ENCODE measurements at regions not wholly inside any gene's neighbourhood (a gene's known extent, or its start where the extent isn't known, plus 50 kb on each side); places are given as distances from the start of the nearest gene placed in this dataset.

- no peak overlapping the region for H3K9ac ChIP-seq (ENCODE audit: low read length)
- H3K27me3 ChIP-seq (ENCODE audit: low read length) = no peaks in the 10 kb centered on the region
- H4K20me1 ChIP-seq (ENCODE audit: low read depth, low read length) = no peaks in the 10 kb centered on the region
- no peak overlapping the region for H3K4me3 ChIP-seq (ENCODE audit: insufficient read depth, low read length, poor library complexity, severe bottlenecking)
- H3K9me3 ChIP-seq (ENCODE audit: insufficient read depth, low read length) = no peaks in the 10 kb centered on the region; the same call in 1 of the 2 replicates
- H3K27ac ChIP-seq (ENCODE audit: low read depth, low read length) = no peak overlapping the region
- no peaks in the 10 kb centered on the region for H3F3A ChIP-seq (ENCODE audit: insufficient read depth)
- no peaks in the 10 kb centered on the region for H3K9me2 ChIP-seq (replicated peaks; ENCODE audit: insufficient read depth, low read length)
- no peak overlapping the region for H2AFZ ChIP-seq (ENCODE audit: low read depth, low read length, severe bottlenecking)
- TF ChIP-seq CTCF (IDR thresholded peaks at IDR 0.05; ENCODE audit: insufficient read depth, low read length, poor library complexity, severe bottlenecking) = no peak
- no peak for TF ChIP-seq EZH2phosphoT487 (conservative IDR thresholded peaks at IDR 0.05; ENCODE audit: low read length)
- H3K4me2 ChIP-seq (ENCODE audit: low read depth, low read length, poor library complexity, severe bottlenecking) = no peak overlapping the region
- no peaks in the 10 kb centered on the region for H3K79me2 ChIP-seq (ENCODE audit: insufficient read depth, low read length)
- H3K36me3 ChIP-seq (ENCODE audit: low read length) = no peaks in the 10 kb centered on the region
Observed at GRCh38 chr1:93798291-93798690, 80.7 kb downstream of the DNTTIP2 start.

- no peak overlapping the region for H2AFZ ChIP-seq (ENCODE audit: low read depth, low read length, severe bottlenecking)
- H4K20me1 ChIP-seq (ENCODE audit: low read depth, low read length) = no peaks in the 10 kb centered on the region
- H3K27ac ChIP-seq (ENCODE audit: low read depth, low read length) = no peak overlapping the region
- no peak overlapping the region for H3K4me2 ChIP-seq (ENCODE audit: low read depth, low read length, poor library complexity, severe bottlenecking)
- TF ChIP-seq EZH2phosphoT487 (conservative IDR thresholded peaks at IDR 0.05; ENCODE audit: low read length) (no peak), CTCF (IDR thresholded peaks at IDR 0.05; ENCODE audit: insufficient read depth, low read length, poor library complexity, severe bottlenecking) (no peak)
- H3K79me2 ChIP-seq (ENCODE audit: insufficient read depth, low read length) = no peaks in the 10 kb centered on the region
- H3K36me3 ChIP-seq (ENCODE audit: low read length) = no peaks in the 10 kb centered on the region
- no peaks in the 10 kb centered on the region for H3K9me3 ChIP-seq (ENCODE audit: insufficient read depth, low read length)
- H3F3A ChIP-seq (ENCODE audit: insufficient read depth) = no peaks in the 10 kb centered on the region
- no peak overlapping the region for H3K4me3 ChIP-seq (ENCODE audit: insufficient read depth, low read length, poor library complexity, severe bottlenecking)
- no peak overlapping the region for H3K9ac ChIP-seq (ENCODE audit: low read length)
- no peaks in the 10 kb centered on the region for H3K27me3 ChIP-seq (ENCODE audit: low read length)
- H3K9me2 ChIP-seq (replicated peaks; ENCODE audit: insufficient read depth, low read length) = no peaks in the 10 kb centered on the region
Observed at GRCh38 chr1:93784538-93784937, 94.5 kb downstream of the DNTTIP2 start.

GRCh38 chr1:93783876-93784275, 95.1 kb downstream of the DNTTIP2 start:
- Histone ChIP-seq H4K20me1 (ENCODE audit: low read depth, low read length) (no peaks in the 10 kb centered on the region), H3K27me3 (ENCODE audit: low read length) (no peaks in the 10 kb centered on the region), H3K9me3 (ENCODE audit: insufficient read depth, low read length) (no peaks in the 10 kb centered on the region), H2AFZ (ENCODE audit: low read depth, low read length, severe bottlenecking) (no peak overlapping the region), H3K4me3 (ENCODE audit: insufficient read depth, low read length, poor library complexity, severe bottlenecking) (no peak overlapping the region), H3K9ac (ENCODE audit: low read length) (no peak overlapping the region), H3K27ac (ENCODE audit: low read depth, low read length) (no peak overlapping the region), H3K79me2 (ENCODE audit: insufficient read depth, low read length) (no peaks in the 10 kb centered on the region), H3K36me3 (ENCODE audit: low read length) (no peaks in the 10 kb centered on the region), H3F3A (ENCODE audit: insufficient read depth) (no peaks in the 10 kb centered on the region), H3K4me2 (ENCODE audit: low read depth, low read length, poor library complexity, severe bottlenecking) (no peak overlapping the region), H3K9me2 (replicated peaks; ENCODE audit: insufficient read depth, low read length) (no peaks in the 10 kb centered on the region)
- TF ChIP-seq EZH2phosphoT487 (conservative IDR thresholded peaks at IDR 0.05; ENCODE audit: low read length) = no peak
- no peak for TF ChIP-seq CTCF (IDR thresholded peaks at IDR 0.05; ENCODE audit: insufficient read depth, low read length, poor library complexity, severe bottlenecking)
